ENCODE measurements at regions not wholly inside any gene's neighbourhood (a gene's known extent, or its start where the extent isn't known, plus 50 kb on each side); places are given as distances from the start of the nearest gene placed in this dataset.

DNA sequence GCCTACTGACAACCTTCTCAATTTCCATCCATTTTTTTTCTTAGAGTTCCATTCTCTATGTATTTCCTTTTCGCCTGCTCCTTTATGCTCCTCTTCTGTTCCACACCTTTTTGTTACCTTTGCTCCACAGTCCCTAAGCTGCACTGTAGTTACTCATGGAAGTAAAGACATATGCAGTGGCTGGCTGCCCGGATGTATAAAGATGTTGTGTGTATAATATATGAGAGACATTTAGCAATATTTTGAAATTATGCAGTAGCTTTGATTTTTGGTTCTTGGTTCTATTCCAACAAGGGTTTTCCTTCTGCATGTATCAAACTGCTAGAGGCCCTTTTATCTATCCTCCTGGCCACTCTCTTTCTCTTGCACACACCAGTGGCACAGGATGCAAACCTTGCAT lies 234.9 kb downstream of the DOK5 start:
- no peak overlapping the region for H3K27ac ChIP-seq
- no peak for DNase-seq (ENCODE audit: low spot score)
- H3K4me3 ChIP-seq = no peak overlapping the region
- TF ChIP-seq, protein P1, sequence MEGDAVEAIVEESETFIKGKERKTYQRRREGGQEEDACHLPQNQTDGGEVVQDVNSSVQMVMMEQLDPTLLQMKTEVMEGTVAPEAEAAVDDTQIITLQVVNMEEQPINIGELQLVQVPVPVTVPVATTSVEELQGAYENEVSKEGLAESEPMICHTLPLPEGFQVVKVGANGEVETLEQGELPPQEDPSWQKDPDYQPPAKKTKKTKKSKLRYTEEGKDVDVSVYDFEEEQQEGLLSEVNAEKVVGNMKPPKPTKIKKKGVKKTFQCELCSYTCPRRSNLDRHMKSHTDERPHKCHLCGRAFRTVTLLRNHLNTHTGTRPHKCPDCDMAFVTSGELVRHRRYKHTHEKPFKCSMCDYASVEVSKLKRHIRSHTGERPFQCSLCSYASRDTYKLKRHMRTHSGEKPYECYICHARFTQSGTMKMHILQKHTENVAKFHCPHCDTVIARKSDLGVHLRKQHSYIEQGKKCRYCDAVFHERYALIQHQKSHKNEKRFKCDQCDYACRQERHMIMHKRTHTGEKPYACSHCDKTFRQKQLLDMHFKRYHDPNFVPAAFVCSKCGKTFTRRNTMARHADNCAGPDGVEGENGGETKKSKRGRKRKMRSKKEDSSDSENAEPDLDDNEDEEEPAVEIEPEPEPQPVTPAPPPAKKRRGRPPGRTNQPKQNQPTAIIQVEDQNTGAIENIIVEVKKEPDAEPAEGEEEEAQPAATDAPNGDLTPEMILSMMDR (IDR thresholded peaks at IDR 0.05) = no peak

DNA sequence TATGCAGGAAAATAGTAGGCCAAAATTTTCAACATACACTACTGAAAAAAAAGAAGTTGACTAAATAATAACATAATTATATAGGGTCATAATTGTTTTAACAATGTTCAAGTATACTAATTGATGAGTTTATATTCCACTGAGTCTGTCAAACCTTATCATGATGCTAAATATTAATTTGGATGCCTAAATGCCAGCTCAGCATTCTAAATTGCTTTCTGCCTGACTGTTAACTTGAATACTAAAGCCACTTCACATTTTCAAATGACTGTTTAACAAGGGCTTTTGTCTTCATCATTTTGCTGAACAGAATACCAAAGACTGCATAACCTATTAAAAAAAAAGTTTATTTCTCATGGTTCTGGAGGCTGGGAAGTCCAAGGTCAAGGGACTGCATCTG lies 232.8 kb downstream of the DOK5 start:
- H3K27ac ChIP-seq = no peak overlapping the region
- no peak for DNase-seq (ENCODE audit: low spot score)
- TF ChIP-seq, protein P1 (IDR thresholded peaks at IDR 0.05) = no peak
- no peak overlapping the region for H3K4me3 ChIP-seq

DNA sequence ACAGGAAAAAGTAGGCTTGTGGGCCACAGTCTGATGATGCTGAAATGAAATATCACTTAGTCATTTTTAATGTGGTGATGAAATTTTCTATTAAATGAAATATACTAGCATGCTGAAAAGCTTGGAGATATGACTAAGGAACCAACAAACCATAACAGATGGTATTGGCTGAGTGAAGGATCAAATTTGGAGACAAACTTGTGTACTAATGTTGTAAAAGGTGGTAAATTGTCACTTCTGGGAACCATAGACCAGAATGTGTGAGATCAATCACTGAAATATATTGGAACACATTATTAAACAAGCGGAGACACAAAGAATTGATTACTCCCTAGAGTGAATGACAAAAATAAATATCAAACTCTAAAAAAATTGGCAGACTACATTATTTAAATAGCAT lies 232.4 kb downstream of the DOK5 start:
- H3K27ac ChIP-seq = no peak overlapping the region
- TF ChIP-seq, protein P1 (IDR thresholded peaks at IDR 0.05) = no peak
- no peak for DNase-seq (ENCODE audit: low spot score)
- no peak overlapping the region for H3K4me3 ChIP-seq

DNA sequence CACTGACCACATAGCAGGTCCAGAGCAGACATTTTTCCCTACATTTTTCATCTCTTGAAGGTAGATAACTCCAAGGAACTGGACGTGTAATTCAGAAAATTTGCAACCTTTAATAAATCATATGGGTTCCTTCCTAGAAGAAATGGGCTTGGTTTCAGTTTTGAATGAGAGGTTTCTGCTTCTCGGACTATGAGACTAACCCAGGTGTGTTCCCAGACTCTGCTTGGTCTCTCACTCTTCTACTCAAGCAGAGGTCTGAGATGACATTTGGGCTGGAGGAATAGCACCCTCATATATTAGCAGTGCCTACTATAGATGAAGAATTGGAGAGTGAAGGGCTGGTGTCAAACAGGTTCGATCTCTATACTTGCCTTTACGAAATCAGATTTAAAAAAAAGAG lies 231.2 kb downstream of the DOK5 start:
- TF ChIP-seq, protein P1 (IDR thresholded peaks at IDR 0.05) = no peak
- no peak for DNase-seq (ENCODE audit: low spot score)
- H3K27ac ChIP-seq = no peak overlapping the region
- H3K4me3 ChIP-seq = no peak overlapping the region

DNA sequence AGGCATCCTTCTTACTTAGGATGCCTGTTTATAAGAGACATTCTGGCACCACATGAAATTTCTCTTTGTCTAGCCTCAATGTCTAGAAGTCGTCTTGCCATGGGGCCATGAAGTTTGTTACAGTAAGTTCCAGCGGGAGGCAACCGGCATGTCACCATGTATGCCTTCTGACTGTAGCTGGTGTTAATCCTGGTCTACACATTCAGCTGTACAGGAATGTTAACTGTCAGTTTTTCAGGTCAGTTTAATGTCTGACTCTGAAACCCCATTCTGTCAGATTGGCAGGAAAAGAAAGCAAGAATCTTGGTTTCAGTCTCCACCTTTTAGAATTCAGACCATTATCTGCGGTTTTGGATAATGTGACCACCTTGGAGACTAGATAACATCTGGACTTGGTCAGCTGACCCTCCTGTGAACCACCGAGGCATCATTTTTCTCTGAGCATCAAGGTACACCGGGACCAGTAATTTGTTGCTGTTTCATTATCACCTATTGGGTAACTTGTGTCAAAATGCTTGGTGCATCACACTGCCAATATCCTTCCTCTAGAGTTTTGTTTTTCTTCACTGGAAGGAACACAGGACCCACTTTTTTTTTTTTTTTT lies 228.7 kb downstream of the DOK5 start:
- no peak overlapping the region for H3K4me3 ChIP-seq
- TF ChIP-seq, protein P1 (IDR thresholded peaks at IDR 0.05) = no peak
- H3K27ac ChIP-seq = no peak overlapping the region
- DNase-seq (ENCODE audit: low spot score) = no peak
